Brain microvascular endothelial cell (primary cell): ENCODE measurements at regions not wholly inside any gene's neighbourhood (a gene's known extent, or its start where the extent isn't known, plus 50 kb on each side); places are given as distances from the start of the nearest gene placed in this dataset.
A peak's percentile ranks its signal among the peaks of the same experiment; 100 is the strongest.
"Not testable (repeated sequence)": the region's sequence is repeated elsewhere in the genome, so short reads cannot be mapped to it uniquely, and the experiment has no call there.

Experiments used
- DNase-seq: peaks from one replicate; pipeline ENCODE4 v3.0.0-alpha.2; 2020
- H3K27ac ChIP-seq: fragments of 250-450 bp; sonication (Bioruptor Pico); 2 replicates; pipeline ENCODE4 v1.5.1; 2020; ENCODE audit warnings: mild to moderate bottlenecking, moderate library complexity
- H3K27me3 ChIP-seq: fragments of 250-450 bp; sonication (Bioruptor Pico); replicated peaks from 2 replicates; pipeline ENCODE4 v1.5.1; 2020; ENCODE audit warnings: mild to moderate bottlenecking
- H3K36me3 ChIP-seq: fragments of 250-450 bp; sonication (Bioruptor Pico); replicated peaks from 2 replicates; pipeline ENCODE4 v1.5.1; 2020; ENCODE audit warnings: mild to moderate bottlenecking
- H3K4me3 ChIP-seq: 2 replicates; pipeline ENCODE4 v1.5.1; 2011; ENCODE audit warnings: low read depth, mild to moderate bottlenecking, control low read depth, low read length, moderate library complexity
- in situ Hi-C: cut with HindIII; loops from 2 replicates; pipeline ENCODE4 v1.10.0; 2017; ENCODE audit warnings: low sequenced_read_pairs, low pct_ligation_motif_present
- TF ChIP-seq, protein P1 (sequence below): IDR thresholded peaks from 2 replicates; pipeline ENCODE4 v1.5.1; 2011; ENCODE audit warnings: low read depth, mild to moderate bottlenecking, moderate library complexity, low read length, control low read depth, inconsistent platforms; ENCODE audit errors: missing control alignments

DNA sequence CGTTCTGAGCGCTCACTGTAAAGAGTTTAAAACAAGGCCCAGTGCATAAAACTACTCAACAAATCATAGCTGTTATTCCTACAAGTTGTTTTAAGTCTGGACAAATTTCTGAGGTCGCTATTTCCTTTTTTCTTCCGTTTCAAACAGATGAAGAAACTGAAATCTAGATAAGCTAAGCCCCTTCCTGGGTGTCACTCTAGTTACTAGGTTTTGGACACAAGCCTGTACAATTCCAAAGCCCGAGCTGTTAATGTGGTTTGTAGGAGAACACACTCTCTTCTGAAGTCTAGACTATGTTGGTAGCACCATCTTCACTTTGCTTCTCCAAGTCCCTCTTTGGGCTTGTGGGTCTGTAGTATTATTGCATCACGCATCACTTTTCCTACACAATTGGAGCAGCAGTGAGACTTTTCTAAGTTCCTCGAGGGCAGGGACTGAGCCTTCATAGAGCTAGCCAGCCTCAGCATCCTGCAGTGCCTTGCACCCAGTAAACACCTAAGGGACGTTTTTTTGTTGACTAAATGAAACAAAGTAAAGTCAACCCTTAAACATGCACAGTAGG, 142.6 kb upstream of the PROK2 start:
- in situ Hi-C loops: no loop called here
- no peak overlapping the region for H3K27ac ChIP-seq
- TF ChIP-seq, protein P1, sequence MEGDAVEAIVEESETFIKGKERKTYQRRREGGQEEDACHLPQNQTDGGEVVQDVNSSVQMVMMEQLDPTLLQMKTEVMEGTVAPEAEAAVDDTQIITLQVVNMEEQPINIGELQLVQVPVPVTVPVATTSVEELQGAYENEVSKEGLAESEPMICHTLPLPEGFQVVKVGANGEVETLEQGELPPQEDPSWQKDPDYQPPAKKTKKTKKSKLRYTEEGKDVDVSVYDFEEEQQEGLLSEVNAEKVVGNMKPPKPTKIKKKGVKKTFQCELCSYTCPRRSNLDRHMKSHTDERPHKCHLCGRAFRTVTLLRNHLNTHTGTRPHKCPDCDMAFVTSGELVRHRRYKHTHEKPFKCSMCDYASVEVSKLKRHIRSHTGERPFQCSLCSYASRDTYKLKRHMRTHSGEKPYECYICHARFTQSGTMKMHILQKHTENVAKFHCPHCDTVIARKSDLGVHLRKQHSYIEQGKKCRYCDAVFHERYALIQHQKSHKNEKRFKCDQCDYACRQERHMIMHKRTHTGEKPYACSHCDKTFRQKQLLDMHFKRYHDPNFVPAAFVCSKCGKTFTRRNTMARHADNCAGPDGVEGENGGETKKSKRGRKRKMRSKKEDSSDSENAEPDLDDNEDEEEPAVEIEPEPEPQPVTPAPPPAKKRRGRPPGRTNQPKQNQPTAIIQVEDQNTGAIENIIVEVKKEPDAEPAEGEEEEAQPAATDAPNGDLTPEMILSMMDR: no peak
- H3K27me3 ChIP-seq: no peaks in the 10 kb centered on the region
- H3K4me3 ChIP-seq: no peak overlapping the region
- no peaks in the 10 kb centered on the region for H3K36me3 ChIP-seq
- no peak for DNase-seq

DNA sequence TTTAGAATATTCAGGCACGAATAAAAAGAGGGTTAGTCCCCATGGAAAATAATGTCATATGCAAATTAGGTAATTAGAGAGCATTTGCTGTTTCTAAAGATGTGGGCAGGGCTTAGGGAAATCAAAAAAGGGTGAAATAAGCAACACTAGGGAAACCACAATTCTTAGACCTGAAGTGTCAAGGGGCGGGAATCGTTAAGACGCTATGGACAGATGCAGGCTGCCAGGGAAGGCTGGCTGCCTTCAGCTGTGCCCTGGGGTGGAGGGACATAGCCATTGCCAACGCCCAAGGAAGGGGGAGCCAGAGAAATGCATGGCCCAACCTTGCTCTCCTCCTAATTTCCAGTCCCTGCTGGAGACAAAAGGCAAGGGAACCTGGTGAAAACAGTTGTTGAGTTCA, 141.7 kb upstream of the PROK2 start:
- in situ Hi-C loops: no loop called here
- DNase-seq: no peak
- no peaks in the 10 kb centered on the region for H3K27me3 ChIP-seq
- no peak overlapping the region for H3K4me3 ChIP-seq
- no peak overlapping the region for H3K27ac ChIP-seq
- TF ChIP-seq, protein P1: no peak
- no peaks in the 10 kb centered on the region for H3K36me3 ChIP-seq

DNA sequence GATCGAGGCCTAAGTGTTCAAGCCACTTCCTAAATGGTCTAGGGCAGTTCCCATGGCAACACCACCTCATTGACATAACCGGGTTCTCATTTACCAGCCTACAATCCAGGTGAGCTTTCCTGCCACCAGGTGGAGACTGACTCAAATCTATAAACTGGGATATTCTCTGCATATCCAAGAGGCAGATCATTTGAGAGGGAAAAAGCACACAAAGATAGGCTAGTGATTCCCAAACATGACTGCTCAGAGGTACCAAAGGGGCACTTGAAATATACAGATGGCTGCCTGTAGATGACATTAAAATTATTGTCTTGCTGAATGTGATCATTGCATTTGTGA, 141.3 kb upstream of the PROK2 start:
- Histone ChIP-seq H3K27me3 (no peaks in the 10 kb centered on the region), H3K4me3 (no peak overlapping the region), H3K36me3 (no peaks in the 10 kb centered on the region), H3K27ac (no peak overlapping the region)
- TF ChIP-seq, protein P1: peak; percentile 46
- no peak for DNase-seq
- in situ Hi-C loops: no loop called here

DNA sequence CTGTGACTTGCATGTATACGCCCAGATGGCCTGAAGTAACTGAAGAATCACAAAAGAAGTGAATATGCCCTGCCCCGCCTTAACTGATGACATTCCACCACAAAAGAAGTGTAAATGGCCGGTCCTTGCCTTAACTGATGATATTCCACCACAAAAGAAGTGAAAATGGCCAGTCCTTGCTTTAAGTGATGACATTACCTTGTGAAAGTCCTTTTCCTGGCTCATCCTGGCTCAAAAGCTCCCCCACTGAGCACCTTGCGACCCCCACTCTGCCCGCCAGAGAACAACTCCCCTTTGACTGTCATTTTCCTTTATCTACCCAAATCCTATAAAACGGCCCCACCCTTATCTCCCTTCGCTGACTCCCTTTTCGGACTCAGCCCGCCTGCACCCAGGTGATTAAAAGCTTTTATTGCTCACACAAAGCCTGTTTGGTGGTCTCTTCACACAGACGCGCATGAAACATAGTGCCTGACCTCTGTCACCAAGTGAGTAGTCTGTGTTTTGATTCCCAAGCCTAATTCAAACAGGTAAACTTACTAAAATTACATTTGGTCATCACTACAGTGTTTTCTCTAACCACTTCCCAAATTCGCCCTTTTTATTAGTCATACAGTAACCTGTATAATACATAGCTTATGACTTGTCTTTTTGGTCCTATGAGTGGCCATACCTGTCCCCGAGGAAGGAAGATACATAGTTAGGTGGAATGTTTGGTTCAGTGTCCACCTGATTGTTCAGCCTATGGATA, 140.7 kb upstream of the PROK2 start:
- in situ Hi-C loops, H3K27me3 ChIP-seq, H3K4me3 ChIP-seq: not testable (repeated sequence)

DNA sequence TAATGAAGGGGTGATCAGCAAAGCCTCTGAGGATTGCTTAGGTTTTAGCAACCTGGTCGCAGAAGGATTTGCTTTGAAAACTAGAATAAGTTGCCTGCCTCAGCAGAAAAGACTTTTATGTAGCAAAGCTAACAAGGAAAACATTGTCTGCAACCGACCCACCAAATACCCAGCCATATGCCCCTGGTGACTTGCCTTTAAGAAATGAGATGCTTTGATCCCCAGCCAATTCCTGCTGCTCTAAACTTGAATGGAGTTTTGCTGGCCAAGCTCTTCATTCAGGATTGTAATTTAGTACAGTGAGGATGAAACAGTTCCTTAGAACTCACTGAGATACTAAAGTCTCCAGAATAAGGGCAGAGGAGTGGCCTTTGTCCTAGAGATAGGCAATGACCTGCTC, 139.8 kb upstream of the PROK2 start:
- H3K27me3 ChIP-seq: no peaks in the 10 kb centered on the region
- H3K4me3 ChIP-seq: no peak overlapping the region
- no peak overlapping the region for H3K27ac ChIP-seq
- H3K36me3 ChIP-seq: no peaks in the 10 kb centered on the region
- TF ChIP-seq, protein P1: no peak
- no peak for DNase-seq
- in situ Hi-C loops: no loop called here

More for the DNA sequence above, 140.7 kb upstream of the PROK2 start:
- H3K36me3 ChIP-seq, DNase-seq, H3K27ac ChIP-seq: not testable (repeated sequence)

DNA sequence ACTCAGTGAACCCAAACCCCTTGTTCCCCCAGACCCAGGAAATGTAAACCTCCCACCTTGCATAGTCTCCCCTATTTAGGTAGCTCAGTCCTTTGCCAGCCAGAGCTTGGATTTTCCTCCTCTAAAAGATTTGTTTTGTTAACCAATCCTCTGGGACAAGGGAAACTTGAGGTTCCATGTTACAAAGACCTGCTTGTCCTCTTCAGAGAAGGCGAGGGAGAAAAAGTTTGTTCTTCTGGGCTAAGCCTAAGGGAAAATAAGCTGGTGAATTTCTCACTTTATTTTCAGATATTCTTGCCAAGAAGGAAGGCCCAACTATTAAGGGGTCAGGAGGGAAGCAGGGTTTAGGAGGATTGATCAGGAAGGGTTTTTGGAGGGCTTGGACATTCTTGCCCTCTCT, 136.1 kb upstream of the PROK2 start:
- H3K27ac ChIP-seq: no peak overlapping the region
- TF ChIP-seq, protein P1: no peak
- no peak for DNase-seq
- no peaks in the 10 kb centered on the region for H3K27me3 ChIP-seq
- in situ Hi-C loops: no loop called here
- no peaks in the 10 kb centered on the region for H3K36me3 ChIP-seq
- no peak overlapping the region for H3K4me3 ChIP-seq
